HG02623 (cell line): ENCODE measurements at regions not wholly inside any gene's neighbourhood (a gene's known extent, or its start where the extent isn't known, plus 50 kb on each side); places are given as distances from the start of the nearest gene placed in this dataset.

Source experiments
- ATAC-seq: cut with Tn5 transposase; IDR thresholded peaks from one replicate; pipeline ENCODE4 v1.9.1; 2021; ENCODE audit warnings: moderate library complexity; ENCODE audit not compliant: unreplicated experiment

DNA sequence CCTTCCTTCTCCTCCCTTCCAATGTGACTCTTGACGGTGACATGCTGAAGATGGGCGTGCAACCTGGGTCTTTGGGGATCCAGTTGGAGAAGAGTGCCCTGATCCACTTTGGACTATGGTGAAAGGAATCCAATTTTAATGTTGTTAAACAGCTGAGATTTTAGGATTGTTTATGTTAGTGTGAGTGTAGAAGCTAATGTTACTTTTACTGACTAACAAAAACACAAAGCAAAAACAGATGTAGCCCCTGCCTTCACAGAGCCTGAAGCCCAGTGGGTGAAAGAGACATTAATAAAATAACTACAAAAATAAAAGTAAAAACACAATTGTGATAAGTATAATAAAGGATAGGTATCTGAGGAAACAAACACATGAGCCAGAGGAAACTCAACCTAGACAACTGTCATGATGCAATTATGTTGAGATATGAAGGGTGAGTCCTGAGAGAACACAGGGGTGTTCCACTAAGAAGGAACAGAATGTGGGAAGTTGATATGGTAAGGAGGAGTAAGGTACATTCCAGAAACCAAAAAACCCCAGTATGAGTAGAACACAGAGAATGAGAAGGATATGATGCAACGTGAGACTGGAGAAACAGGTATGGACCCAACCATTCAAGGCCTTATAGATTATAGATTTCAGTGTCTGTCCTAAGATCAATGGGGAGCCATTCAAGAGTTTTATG, 115.1 kb upstream of the PMFBP1 start:
- no peak for ATAC-seq

DNA sequence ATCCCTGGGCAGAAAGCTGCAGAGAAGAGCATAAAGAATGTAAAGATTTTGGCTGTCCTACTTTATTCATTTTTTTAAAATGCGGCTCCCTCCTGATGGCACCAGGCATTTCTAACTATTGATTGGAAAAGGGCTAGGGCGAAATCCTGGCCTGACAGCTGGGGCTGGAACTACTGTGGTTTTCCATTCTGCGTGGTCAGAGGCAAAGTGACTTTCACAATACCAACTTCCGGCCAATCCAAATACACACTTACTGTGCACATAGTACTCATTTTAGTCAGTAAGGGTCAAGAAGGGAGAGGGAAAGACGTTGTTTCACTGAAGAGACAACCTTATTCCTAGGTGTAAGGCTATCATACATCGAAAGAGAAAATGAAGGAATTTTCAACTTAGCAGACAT, 113.8 kb upstream of the PMFBP1 start:
- ATAC-seq, result no peak

DNA sequence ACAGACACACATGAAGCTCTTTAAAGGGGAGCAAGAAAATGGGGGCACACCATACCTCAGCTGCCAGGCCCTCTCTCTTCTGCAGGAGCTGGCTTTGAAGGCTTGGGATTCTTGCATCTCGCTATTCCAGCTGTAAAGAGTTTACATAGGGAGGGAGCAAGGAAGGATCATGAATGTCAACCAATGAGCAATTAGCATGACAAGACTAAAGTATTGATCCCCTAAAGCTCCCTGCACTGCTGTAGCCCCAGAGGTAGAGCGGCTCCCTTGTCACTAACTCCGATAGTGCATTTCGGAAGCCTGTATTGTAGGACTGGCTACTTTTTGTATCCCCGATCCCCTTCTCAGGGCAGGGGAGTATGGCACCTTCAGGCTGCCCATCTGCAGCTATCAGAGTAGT, 113.4 kb upstream of the PMFBP1 start:
- no peak for ATAC-seq

DNA sequence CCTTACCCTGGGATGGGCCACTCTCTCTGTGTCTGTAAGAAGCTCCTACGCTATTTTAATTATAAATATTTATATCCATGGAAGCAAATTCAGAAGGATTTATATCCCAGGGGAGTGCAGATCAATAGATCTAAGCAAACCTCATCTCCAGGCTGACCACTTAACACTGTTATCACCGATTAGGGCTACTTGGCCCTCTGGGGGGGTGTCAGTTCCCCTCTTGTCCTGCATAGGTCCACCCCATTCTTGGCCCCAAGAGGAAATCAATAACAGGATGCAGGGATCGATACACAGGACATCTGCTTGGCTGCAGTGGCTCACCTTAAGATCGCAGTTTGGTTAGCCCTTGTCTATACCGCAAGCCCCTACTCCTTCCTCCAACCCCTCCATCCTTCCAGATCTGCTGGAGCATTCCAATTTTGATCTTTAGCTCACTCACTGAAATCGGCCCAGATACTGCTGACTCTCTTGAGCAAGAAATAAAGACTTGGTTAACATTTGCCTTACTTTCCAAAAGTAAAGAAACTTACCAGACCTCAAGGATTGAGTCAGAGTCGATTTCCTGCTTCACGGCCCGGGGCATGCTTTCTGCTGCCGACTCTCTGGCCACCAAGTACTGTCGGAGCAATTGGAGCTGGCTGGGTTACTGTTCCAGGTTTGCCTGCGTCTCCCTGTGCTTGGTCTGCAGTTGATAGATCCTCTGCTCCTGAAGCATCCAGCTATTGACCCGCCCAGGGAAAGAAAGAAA, 112.3 kb upstream of the PMFBP1 start:
- no peak for ATAC-seq

DNA sequence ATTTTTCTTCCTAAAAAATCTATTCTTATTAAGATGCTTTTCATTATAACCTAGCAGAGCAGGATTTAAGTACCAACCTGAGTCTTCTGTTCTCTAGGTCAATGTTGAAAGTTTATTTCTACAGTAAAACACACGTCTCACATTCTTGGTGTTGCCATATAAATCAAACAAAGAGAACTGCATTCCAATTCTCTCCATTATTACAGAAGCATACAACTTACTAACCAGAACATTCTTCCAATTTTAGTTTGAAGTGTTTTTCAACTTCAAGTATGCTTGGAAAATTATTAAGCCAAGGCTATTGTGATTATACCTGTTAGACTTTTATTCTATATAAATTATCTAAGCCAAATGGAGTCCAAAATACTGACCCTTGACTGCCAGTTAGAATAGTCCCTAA, 110.4 kb upstream of the PMFBP1 start:
- ATAC-seq, result no peak

DNA sequence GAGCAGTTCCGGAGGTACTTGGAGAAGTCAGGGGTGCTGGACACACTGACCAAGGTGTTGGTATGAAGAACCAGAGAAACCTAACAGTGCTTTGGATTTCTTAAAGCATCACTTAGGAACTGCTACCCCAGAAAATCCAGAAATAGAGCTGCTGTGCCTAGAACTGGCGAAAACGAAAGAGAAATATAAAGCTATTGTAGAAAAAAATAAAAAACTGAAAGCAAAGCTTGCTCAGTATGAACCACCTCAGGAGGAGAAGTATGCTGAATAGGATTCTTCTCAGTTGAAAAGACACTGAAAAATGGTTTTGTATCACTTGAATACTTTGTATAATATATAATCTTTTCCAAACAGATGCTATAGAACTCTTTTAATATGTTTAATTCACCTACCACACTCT, 106.3 kb upstream of the PMFBP1 start:
- no peak for ATAC-seq

DNA sequence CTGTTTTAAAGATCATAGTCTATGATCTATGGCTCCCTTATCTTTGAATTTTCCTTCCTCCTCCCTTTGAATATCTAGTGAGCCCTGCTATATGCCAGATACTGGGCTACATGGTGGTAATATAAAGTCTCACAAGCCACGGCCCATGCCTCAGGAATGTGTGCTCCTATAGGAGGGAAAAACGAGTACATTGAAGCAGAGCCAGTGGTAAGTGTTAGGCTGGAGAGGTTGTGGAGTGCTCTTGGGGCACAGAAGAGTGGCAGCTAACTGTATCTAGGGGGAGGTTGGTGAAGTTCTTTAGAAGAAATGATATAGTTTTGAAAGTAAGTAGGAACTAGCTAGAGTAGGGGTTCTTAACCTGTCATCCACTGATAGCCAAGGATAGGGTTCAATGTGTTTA, 105.8 kb upstream of the PMFBP1 start:
- ATAC-seq, result no peak

DNA sequence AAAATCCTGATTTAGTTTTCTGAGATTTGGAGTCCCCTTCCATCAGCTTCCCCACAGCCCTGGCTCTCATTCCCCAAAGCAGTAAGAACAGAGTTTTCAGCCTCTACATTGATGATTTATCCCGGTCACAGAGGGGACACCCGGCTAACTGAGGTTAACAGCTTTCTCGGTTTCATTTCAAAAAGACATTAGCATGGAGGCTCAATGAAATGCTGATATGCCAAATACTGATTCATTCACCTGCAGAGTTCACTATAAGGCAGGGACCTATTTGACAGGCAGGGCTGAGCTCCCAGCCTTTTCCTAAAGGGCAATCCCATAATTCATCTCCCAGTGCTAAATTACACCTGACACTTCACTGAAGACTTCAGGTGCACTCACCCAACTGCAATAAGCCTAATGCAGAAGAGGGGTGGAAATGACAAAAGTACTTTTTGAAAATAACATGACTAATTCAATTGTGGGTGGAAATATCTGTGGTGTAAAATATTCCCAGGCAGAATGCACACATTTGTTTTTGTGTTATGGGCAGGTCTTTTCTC, 99.8 kb upstream of the PMFBP1 start:
- no peak for ATAC-seq

DNA sequence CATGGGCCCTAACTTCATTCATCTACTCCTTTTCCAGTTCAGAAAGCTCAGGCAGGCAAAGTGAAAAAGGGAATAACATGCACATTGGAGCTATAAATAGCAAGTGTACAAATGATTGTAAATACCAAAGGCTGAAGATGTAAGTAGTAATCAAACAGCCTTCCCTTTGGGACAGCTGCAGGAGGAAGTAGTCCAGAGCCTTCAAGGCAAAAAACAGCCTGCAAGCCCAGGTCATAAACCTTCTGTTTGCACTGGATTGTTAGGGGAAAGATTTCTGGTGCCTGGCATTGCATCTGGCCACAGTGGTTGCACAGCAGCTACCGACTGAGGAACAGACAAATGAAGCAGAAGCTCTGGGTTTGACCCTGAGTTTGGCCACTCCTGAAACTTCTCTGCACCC, 98.6 kb upstream of the PMFBP1 start:
- no peak for ATAC-seq

DNA sequence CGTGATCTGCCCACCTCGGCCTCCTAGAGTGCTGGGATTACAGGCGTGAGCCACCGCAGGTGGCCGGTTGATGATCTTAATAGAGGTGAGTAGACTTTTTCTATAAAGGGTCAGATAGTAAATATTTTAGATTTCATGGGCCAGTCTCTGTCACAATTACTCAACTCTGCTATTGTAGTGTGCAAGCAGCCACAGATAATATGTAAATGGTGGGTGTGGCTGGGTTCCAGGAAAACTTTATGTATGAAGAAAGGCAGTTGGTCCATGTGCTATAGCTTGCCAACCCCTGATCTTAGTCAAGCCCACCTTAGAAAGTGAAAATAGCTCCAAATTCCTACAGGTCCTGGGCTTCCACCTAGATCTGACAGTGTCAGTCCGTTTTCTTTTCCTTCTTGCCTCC, 94.9 kb upstream of the PMFBP1 start:
- no peak for ATAC-seq

DNA sequence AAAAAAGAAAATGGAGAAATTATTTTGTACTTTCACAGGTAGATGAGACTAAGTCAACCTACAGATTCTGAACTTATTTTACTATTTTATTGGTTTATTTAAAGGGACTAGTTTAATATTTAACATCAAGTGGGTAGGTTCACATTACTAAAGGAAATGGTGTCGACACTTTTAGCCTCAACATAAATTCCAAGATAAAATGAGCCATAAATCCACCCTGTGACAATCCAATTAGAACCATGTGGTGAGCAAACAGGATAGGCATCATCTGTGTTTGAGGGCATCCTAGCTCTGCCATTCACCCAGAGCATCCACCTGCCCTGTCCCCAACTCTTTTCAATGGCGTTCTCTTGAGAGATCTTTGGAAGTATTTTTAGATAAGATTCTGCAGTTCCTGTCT, 92.8 kb upstream of the PMFBP1 start:
- no peak for ATAC-seq

DNA sequence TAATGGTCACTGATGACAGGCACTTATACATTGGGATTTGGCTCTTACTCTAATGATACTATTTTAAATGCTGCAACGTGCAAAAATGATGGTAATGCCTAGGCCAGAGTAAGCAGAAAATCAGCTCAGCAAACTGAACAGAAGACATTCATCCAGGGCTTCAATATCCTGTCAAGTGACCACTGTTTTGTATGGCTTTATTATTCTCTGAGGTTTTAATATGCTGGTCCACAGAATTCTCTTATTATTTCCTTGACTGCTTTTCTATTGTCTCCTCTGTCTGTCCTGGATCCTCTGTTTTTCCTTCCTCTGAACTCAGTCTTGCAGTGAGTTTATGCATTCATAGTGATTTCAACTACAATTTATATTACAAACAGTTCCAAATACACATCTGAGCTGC, 90.8 kb upstream of the PMFBP1 start:
- ATAC-seq, result no peak

DNA sequence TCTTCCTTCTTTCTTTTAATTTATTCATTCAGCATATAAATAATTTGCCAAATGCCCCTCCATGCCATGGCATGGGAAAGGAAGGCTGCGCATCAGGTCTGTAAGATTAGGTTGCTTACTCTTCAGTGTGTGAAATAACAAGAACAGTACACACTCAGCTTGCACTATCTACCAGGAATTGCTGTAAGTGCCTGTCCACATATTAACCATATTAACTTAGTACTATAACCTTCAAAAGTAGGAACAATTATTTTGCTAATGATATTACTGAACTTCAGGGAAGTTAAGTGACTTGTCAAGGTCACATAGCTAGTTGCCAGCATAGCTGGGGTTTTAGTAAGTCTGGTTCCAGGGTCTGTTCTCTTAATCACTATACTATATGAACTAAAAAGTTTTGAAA, 89.2 kb upstream of the PMFBP1 start:
- no peak for ATAC-seq

DNA sequence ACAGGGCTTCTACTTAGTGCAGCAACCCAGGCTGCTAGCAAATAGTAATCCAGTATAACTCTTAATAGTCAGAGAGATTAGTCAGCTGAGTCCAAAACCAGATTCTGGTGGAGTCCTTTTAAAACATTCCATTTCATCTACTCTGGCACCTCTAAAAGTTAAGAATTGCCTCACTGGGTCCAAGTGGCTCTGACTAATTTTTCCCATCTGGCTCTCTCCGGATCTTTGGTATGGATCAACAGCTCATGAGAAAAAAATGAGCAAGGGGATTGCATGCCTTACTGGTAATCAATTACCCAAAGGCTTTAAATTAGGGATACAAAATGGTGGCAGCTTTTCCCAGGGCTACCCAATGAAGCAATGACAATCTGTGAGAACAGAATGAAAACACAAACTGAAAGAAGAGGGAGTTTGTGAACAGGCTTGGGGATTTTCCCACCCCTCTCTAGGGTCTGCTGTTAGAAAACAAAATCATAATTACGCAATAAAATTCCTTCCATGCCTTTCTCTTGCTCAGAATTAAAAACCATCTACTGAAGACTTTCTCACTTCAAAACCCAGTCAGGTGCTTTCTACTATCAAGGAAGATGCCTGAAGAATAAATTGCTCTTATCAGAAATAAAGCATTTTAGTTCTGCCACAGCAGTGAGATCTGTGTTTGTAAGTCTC, 84.6 kb upstream of the PMFBP1 start:
- no peak for ATAC-seq

DNA sequence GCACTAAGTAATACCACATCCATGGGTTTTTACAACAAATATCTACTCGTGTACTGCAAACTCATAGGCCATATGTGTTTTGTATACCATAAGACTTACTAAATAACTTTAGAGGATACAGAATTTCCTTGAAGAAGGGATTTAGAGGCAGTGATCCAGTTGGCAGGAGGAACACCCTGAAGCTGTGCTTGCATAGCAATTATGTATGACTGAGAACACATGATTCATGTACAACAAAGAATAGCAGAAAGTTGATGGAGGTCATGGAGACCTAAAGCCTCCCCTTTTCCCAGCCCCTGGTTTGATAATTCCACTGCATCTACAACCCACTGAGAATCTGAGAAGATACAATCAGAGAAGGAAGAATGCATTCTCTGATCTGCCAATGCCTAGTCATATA, 83.8 kb upstream of the PMFBP1 start:
- ATAC-seq, result no peak

DNA sequence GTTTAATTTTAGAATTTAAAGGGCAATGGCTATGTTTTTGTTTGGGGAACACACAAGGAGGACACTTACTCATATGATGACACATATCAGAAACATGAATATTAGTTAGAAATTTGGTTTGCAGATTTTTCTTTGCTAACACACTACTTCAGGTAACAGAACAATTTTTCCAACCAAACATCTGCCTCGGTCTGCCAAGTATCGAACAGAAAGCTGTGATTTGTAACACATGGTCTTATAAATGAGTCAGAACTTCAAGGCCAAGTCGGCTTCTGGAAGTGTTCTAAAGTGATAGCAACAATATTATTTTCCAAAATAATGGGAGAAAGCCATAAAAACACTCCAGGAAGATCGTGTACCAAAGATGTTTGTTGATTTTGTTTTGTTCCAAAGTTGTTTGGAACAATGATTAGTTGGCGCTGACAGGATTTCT, 75.9 kb upstream of the PMFBP1 start:
- ATAC-seq, result no peak

DNA sequence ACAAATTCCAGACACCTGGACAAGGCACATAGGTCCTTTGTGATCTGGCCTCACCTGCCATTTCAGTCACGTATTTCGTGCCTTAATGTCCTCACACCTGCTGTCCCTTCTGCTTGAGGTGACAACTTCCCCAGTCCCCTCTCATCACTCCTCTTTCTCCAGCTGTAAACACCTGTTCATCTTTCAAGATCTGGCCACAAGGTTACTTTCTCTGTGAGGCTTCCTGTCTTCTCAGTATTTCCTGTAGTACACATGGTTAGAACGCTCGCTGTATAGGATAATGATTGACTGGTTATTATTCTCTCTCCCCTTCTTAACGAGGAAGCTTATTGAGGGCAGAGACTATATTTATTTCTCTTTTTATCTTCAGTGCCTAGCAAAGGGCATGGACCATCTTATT, 74.5 kb upstream of the PMFBP1 start:
- ATAC-seq, result peak; percentile 80

DNA sequence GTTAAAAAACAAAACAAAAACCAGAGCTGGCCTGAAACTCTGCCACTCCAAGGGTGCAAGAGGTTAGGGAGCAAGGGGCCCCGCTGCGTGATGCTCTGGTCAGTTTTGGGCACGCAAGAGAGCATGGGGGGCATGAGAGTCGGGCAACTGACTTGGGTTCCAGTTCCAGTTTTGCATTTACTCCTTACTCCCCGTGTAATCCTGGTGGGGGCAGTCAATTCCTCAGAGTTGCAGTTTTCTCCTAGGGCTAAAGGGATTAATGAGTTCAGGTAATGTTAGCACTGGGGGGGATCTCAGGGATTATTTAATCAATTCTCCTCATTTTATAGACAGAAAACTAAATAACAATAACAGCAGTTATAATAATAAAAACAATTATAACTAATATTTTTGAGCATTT, 72.9 kb upstream of the PMFBP1 start:
- no peak for ATAC-seq

DNA sequence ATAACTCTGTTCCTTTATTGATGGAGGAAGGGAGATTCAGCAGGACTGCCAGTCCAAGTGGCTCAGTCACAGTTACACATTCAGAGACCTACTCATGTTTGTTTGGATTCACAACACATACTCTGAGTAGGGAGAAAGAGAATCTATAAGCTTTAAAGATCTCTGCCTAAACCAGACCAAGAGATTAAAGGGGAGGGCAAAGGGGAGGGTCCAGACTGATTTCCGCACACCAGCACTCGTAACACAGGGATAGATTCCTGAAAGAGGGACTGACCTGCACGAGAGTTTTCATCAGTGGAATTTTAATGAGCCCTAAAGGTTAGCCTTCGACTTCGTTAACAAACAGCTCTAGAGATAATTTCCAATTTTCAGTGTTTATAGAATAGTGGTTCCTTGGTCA, 71.7 kb upstream of the PMFBP1 start:
- ATAC-seq, result no peak

DNA sequence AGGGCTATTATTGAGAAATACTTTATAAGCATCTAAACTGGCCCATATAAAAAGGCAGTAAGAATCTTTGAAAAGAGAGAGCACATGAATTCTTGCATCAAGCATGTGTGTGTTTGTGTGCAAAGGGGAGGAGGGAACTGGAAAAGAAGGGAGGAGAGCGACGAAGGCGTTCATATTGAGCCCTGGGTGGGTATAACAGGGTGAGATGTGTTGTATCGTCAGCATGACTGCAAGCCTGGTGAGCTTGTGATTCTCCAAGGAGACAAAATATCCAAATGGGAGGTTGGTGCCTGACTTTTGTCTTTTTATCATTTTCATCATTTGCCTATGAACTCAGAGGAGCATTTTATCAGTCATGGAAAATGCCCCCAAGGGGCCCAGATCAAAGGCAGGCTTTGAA, 70.8 kb upstream of the PMFBP1 start:
- ATAC-seq, result no peak

DNA sequence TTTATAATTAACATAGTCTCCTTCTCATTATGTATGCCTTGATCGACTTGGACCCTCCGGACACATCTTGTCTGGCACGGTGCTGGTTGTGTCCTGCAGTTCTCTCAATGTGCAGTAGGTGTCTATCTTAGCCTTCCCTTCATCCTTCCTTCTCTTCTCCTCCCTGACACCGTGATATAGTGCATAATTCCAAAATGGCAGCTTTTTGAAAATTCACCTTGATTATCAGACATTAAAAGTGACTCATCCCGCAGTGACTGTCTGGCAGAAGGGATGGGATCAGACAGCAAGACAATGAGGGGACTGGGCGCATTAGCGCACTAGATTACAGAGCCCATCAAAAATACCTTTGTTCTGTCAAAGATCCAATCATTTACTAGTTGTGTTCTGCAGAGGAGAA, 70.0 kb upstream of the PMFBP1 start:
- ATAC-seq, result no peak

DNA sequence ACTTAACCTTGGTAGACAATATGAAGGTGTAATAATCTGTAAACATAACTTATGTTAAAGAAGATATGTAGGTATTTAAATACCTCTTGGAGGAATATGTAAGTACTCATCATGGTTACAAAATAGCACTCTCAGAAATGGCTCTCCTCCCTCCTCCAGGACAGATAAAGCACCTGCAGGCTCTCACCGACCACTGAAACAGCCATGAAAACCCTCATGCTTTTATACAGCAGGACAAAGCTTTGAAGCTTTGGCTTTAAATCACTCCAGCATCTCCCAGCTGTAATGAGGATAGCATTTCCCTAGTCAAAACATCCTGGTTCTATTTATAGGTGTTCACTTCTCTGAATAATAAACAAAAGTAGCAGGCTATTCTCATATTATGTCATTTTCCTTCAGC, 69.1 kb upstream of the PMFBP1 start:
- ATAC-seq, result no peak
